ENCODE measurements at regions not wholly inside any gene's neighbourhood (a gene's known extent, or its start where the extent isn't known, plus 50 kb on each side); places are given as distances from the start of the nearest gene placed in this dataset.

DNA sequence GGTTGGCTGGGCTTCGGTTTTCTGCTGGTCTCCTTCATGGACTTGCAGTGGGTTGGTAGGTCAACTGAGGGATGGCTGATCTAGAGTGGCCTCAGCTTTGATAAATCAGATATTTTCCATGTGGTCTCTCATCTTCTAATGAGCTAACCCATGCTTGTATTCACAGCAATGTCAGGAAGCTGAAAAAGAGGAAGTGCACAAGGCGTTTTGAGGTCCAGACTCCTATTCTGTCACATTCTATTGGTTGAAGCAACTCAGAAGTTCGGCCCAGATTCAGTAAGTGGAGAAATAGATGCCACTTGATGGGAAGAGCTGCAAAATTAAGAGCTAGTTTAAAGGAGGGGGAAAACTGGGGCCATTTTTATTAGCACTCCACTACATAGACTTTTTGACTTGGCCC is 361.2 kb downstream of the DIPK2A start:
- ChIA-PET POLR2A (no interaction called here), CTCF (interaction anchor here (0.7 kb wide), 1 partner anchor 9 kb away, joined by 3 read pairs; no protein-coding TSS in a partner anchor)
- peaks cover 7% of the 10 kb centered on the region for H3K27me3 Mint-ChIP-seq
- Histone ChIP-seq H3K4me3 (ENCODE audit: low read length) (no peak overlapping the region), H3K27ac (ENCODE audit: low read depth in 1 of 2, low read length in 2 of 2) (no peak overlapping the region), H3K4me1 (ENCODE audit: insufficient read depth, low read length) (no peaks in the 10 kb centered on the region), H3K36me3 (ENCODE audit: insufficient read depth, low read length) (no peaks in the 10 kb centered on the region), H3K27me3 (ENCODE audit: control insufficient read depth in 1 of 2, insufficient read depth in 2 of 2, low read length in 2 of 2) (no peaks in the 10 kb centered on the region), H3K9me3 (ENCODE audit: control insufficient read depth in 1 of 2, insufficient read depth in 1 of 2, low read length in 2 of 2) (peaks cover 0 to 3% of the 10 kb centered on the region in 2 experiments)
- no peaks in the 10 kb centered on the region for H3K36me3 Mint-ChIP-seq (ENCODE audit: low read depth)
- H3K4me1 Mint-ChIP-seq (ENCODE audit: low read depth) = no peaks in the 10 kb centered on the region
- no peak for TF ChIP-seq CTCF (IDR thresholded peaks at IDR 0.05)
- DNase-seq (no peak), ATAC-seq (ENCODE audit: poor library complexity) (no peak)
- H3K4me3 Mint-ChIP-seq = no peak overlapping the region
- H3K9me3 Mint-ChIP-seq = peaks cover 5% of the 10 kb centered on the region
- intact Hi-C loops (cut with DNase I, micrococcal nuclease) = no loop called here
- no peak overlapping the region for H3K27ac Mint-ChIP-seq

GRCh38 chr3:144341471-144341870 is 369.8 kb downstream of the DIPK2A start:
- H3K9me3 ChIP-seq (ENCODE audit: control insufficient read depth in 1 of 2, insufficient read depth in 1 of 2, low read length in 2 of 2) = no peaks in the 10 kb centered on the region
- Mint-ChIP-seq H3K36me3 (ENCODE audit: low read depth) (no peaks in the 10 kb centered on the region), H3K9me3 (peaks cover 4% of the 10 kb centered on the region), H3K27ac (no peak overlapping the region), H3K4me3 (no peak overlapping the region), H3K27me3 (peaks cover 25% of the 10 kb centered on the region), H3K4me1 (ENCODE audit: low read depth) (no peaks in the 10 kb centered on the region)
- H3K27ac ChIP-seq (ENCODE audit: low read depth in 1 of 2, low read length in 2 of 2) = no peak overlapping the region
- ATAC-seq (ENCODE audit: poor library complexity) (no peak), DNase-seq (no peak)
- intact Hi-C loops (cut with DNase I, micrococcal nuclease) = no loop called here
- no peak for TF ChIP-seq CTCF (IDR thresholded peaks at IDR 0.05)
- ChIA-PET POLR2A (no interaction called here), CTCF (interaction anchor here (1.3 kb wide), 1 partner anchor 8 kb away, joined by 3 read pairs; no protein-coding TSS in a partner anchor)
- no peaks in the 10 kb centered on the region for H3K27me3 ChIP-seq (ENCODE audit: control insufficient read depth in 1 of 2, insufficient read depth in 2 of 2, low read length in 2 of 2)
- H3K36me3 ChIP-seq (ENCODE audit: insufficient read depth, low read length) = no peaks in the 10 kb centered on the region
- no peak overlapping the region for H3K4me3 ChIP-seq (ENCODE audit: low read length)
- no peaks in the 10 kb centered on the region for H3K4me1 ChIP-seq (ENCODE audit: insufficient read depth, low read length)

GRCh38 chr3:144343343-144343742 is 371.7 kb downstream of the DIPK2A start:
- H3K4me3 Mint-ChIP-seq = no peak overlapping the region
- H3K36me3 ChIP-seq (ENCODE audit: insufficient read depth, low read length) = no peaks in the 10 kb centered on the region
- no peaks in the 10 kb centered on the region for H3K27me3 ChIP-seq (ENCODE audit: control insufficient read depth in 1 of 2, insufficient read depth in 2 of 2, low read length in 2 of 2)
- no peaks in the 10 kb centered on the region for H3K4me1 Mint-ChIP-seq (ENCODE audit: low read depth)
- no peaks in the 10 kb centered on the region for H3K36me3 Mint-ChIP-seq (ENCODE audit: low read depth)
- CTCF ChIA-PET = no interaction called here
- no peaks in the 10 kb centered on the region for H3K9me3 ChIP-seq (ENCODE audit: control insufficient read depth in 1 of 2, insufficient read depth in 1 of 2, low read length in 2 of 2)
- no peak overlapping the region for H3K27ac Mint-ChIP-seq
- POLR2A ChIA-PET = no interaction called here
- H3K4me1 ChIP-seq (ENCODE audit: insufficient read depth, low read length) = no peaks in the 10 kb centered on the region
- no peaks in the 10 kb centered on the region for H3K9me3 Mint-ChIP-seq
- no peak overlapping the region for H3K27ac ChIP-seq (ENCODE audit: low read depth in 1 of 2, low read length in 2 of 2)
- DNase-seq = no peak
- TF ChIP-seq CTCF (IDR thresholded peaks at IDR 0.05) = no peak
- ATAC-seq (ENCODE audit: poor library complexity) = no peak
- peaks cover 26% of the 10 kb centered on the region for H3K27me3 Mint-ChIP-seq
- intact Hi-C loops (cut with DNase I, micrococcal nuclease) = no loop called here
- no peak overlapping the region for H3K4me3 ChIP-seq (ENCODE audit: low read length)
